Heart left ventricle (tissue), 16 donors: ENCODE measurements at regions not wholly inside any gene's neighbourhood (a gene's known extent, or its start where the extent isn't known, plus 50 kb on each side); places are given as distances from the start of the nearest gene placed in this dataset.

ENCODE experiments used
- ATAC-seq, 4 donors: fragments of 200-7000 bp; cut with Tn5 transposase; one replicate each; pipeline ENCODE4 v1.9.1; 2020 to 2022; ENCODE audit warnings: moderate library complexity in 4 of 4, mild to moderate bottlenecking in 3 of 4, moderate number of reproducible peaks in 1 of 4
- DNase-seq, 5 donors: peaks; one replicate each; pipeline ENCODE4 v3.0.0-alpha.2; 2020
- H3K27ac ChIP-seq, 12 donors: fragments of 200-600 bp; sonication (generic) in 4 of 12; one replicate each; pipeline versions ENCODE4 v1.5.0 to v1.8.0; 2016 to 2022; ENCODE audit warnings: mild to moderate bottlenecking in 2 of 12
- H3K27me3 ChIP-seq, 9 donors: fragments of 200-600 bp; sonication (generic) in 2 of 9; one replicate each; pipeline versions ENCODE4 v1.5.1 to v1.8.0; 2016 to 2022; ENCODE audit warnings: mild to moderate bottlenecking in 3 of 9
- H3K36me3 ChIP-seq, 9 donors: fragments of 200-600 bp; sonication (generic) in 2 of 9; one replicate each; pipeline versions ENCODE4 v1.5.0 to v1.8.0; 2018 to 2022; ENCODE audit warnings: mild to moderate bottlenecking in 2 of 9
- H3K4me1 ChIP-seq, 12 donors: fragments of 200-600 bp; sonication (generic) in 4 of 12; one replicate each; pipeline versions ENCODE4 v1.5.0 to v1.8.0; 2016 to 2022; ENCODE audit warnings: mild to moderate bottlenecking in 3 of 12
- H3K4me3 ChIP-seq, 12 donors: fragments of 200-600 bp; sonication (generic) in 4 of 12; one replicate each; pipeline versions ENCODE4 v1.5.0 to v1.8.0; 2017 to 2022; ENCODE audit warnings: mild to moderate bottlenecking in 9 of 12, moderate library complexity in 4 of 12
- H3K9me3 ChIP-seq, 12 donors: fragments of 200-600 bp; sonication (generic) in 4 of 12; one replicate each; pipeline versions ENCODE4 v1.5.0 to v1.8.0; 2016 to 2022; ENCODE audit warnings: mild to moderate bottlenecking in 1 of 12
- CTCF ChIP-seq, 12 donors: fragments of 200-600 bp; sonication (generic) in 4 of 12; IDR thresholded peaks; one replicate each; pipeline versions ENCODE4 v1.5.0 to v1.8.0; 2018 to 2022; ENCODE audit warnings: antibody characterized with exemption in 12 of 12, mild to moderate bottlenecking in 5 of 12
- POLR2A ChIP-seq, 2 donors: fragments of 450-650 bp; IDR thresholded peaks; one replicate each; pipeline ENCODE4 v1.6.1; 2017; ENCODE audit warnings: antibody characterized with exemption in 2 of 2, mild to moderate bottlenecking in 2 of 2, moderate library complexity in 2 of 2
- WGBS, 4 donors: extraction: QIAGEN DNeasy Blood & Tissue Kit in 2 of 4; methylation state at CpG; one replicate each; pipeline versions ENCODE4 v1.1.5 to v1.1.7; 2013 to 2018; 5-methylcytosine and 5-hydroxymethylcytosine counted together
- intact Hi-C, 10 donors: fragments of 100-400 bp; cut with DNase I; formaldehyde crosslinking; loops; one replicate each; pipeline versions ENCODE4 v1.11.1 to v1.14.2; 2022
- donor health status: ischemic (EF 13 %, LVEDD 7.1; RV severe dilation, severe dysfunction).
- donor health status: healthy with polysubstance abuse.
- donor health status: DM: no; HTN: yes; CAD: no.
- donor health status: DM: no; HTN: no; CAD: no.
- donor health status: ischemic (EF 25% LVEDD 6.9; RV normal size, moderate dysfunction).
- donor health status: ischemic (EF 25% LVEDD 5.7; RV mildly dilated, moderate dysfunction).
- donor health status: healthy.
- donor health status: DM: yes; HTN: yes; CAD: no.
- donor health status: ischemic (EF 35%, LVEDD 5.7; RV mildly dilated, moderate dysfunction).
- donor health status: nonischemic (EF 11% LVEDD 7.7; RV severe dilation, severe dysfunction).
- donor health status: DM: yes; HTN: yes; CAD: no.
- donor health status: PGD.
- donor health status: ischemic (EF 29% LVEDD 5.4; RV normal size, mild dysfunction).
- donor health status: nonischemic (EF 23%, LVEDD 6.1; RV moderate dilation, normal function).

- intact Hi-C loops: no loop called here
Measured at GRCh38 chr3:168989396-168989795, 674.1 kb downstream of the MECOM start.

GRCh38 chr3:168988853-168989252 lies 674.7 kb downstream of the MECOM start:
- Histone ChIP-seq H3K36me3 (no peaks in the 10 kb centered on the region), H3K27me3 (no peaks in the 10 kb centered on the region), H3K4me3 (no peak overlapping the region), H3K4me1 (peaks cover 0 to 6% (median 0%) of the 10 kb centered on the region in 12 donors), H3K9me3 (no peaks in the 10 kb centered on the region), H3K27ac (no peak overlapping the region)
- 82 to 93% (median 84%) methylated on average over 1 of the region's 1 CpG for WGBS, 4 donors
- no peak for DNase-seq
- TF ChIP-seq POLR2A (IDR thresholded peaks at IDR 0.05): no peak
- TF ChIP-seq CTCF (IDR thresholded peaks at IDR 0.05): no peak
- intact Hi-C loops: no loop called here
- ATAC-seq: no peak

More at GRCh38 chr3:168989396-168989795, 674.1 kb downstream of the MECOM start:
- no peak overlapping the region for H3K27ac ChIP-seq
- H3K4me3 ChIP-seq: no peak overlapping the region
- no peaks in the 10 kb centered on the region for H3K27me3 ChIP-seq
- 72 to 80% (median 76%) methylated on average over 5 of the region's 5 CpGs for WGBS, 4 donors
- TF ChIP-seq POLR2A (IDR thresholded peaks at IDR 0.05): no peak
- no peak for TF ChIP-seq CTCF (IDR thresholded peaks at IDR 0.05)
- ATAC-seq (no peak), DNase-seq (no peak)
- no peaks in the 10 kb centered on the region for H3K9me3 ChIP-seq
- no peaks in the 10 kb centered on the region for H3K36me3 ChIP-seq
- H3K4me1 ChIP-seq: peaks cover 0 to 6% (median 0%) of the 10 kb centered on the region in 12 donors

- Histone ChIP-seq H3K27ac (no peak overlapping the region), H3K9me3 (no peaks in the 10 kb centered on the region), H3K4me3 (no peak overlapping the region), H3K4me1 (peaks cover 0 to 4% (median 0%) of the 10 kb centered on the region in 12 donors), H3K27me3 (no peaks in the 10 kb centered on the region), H3K36me3 (no peaks in the 10 kb centered on the region)
- ATAC-seq (no peak), DNase-seq (no peak)
- intact Hi-C loops: no loop called here
- WGBS, 4 donors: 74 to 89% (median 77%) methylated on average over 1 of the region's 1 CpG
- no peak for TF ChIP-seq POLR2A (IDR thresholded peaks at IDR 0.05)
- TF ChIP-seq CTCF (IDR thresholded peaks at IDR 0.05): no peak
Measured at GRCh38 chr3:168984872-168985271, 678.6 kb downstream of the MECOM start.

DNA sequence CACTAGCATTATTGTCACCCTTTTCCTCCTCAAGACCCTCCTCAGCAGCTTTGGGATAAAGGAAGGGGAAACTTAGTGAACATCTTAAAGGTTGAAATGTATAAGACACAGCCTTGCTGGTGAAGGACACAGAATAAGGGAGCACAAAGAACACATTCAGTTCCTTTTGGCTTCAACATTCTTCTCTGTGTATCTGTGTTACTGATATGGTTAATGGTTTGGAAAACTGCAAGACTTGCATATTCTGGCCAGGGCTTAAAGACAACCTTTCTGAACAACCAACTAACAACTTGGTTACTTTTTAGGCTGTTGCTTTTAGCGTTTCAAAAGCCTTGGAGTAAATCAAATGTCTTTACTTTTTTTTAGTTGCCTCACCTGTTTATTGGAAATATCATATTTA lies 680.5 kb downstream of the MECOM start:
- Histone ChIP-seq H3K9me3 (no peaks in the 10 kb centered on the region), H3K27ac (no peak overlapping the region), H3K4me1 (no peaks in the 10 kb centered on the region), H3K36me3 (no peaks in the 10 kb centered on the region), H3K4me3 (no peak overlapping the region), H3K27me3 (no peaks in the 10 kb centered on the region)
- TF ChIP-seq CTCF (IDR thresholded peaks at IDR 0.05) (no peak), POLR2A (IDR thresholded peaks at IDR 0.05) (no peak)
- intact Hi-C loops: no loop called here
- DNase-seq (no peak), ATAC-seq (no peak)
- 67 to 82% (median 78%) methylated on average over 1 of the region's 1 CpG for WGBS, 4 donors
